H1 (cell line): ENCODE measurements at regions not wholly inside any gene's neighbourhood (a gene's known extent, or its start where the extent isn't known, plus 50 kb on each side); places are given as distances from the start of the nearest gene placed in this dataset.

Experiments used
- CBX5 ChIP-seq: fragments of 300-800, 300-1000 bp; sonication (generic); IDR thresholded peaks from 2 replicates; pipeline ENCODE4 v1.7.1; 2016; ENCODE audit warnings: antibody characterized with exemption, low read length, low read depth
- CHD2 ChIP-seq: IDR thresholded peaks from 2 replicates; pipeline ENCODE4 v1.6.1; 2012; ENCODE audit warnings: low read length, improper control_type of control experiment
- KDM5A ChIP-seq: fragments of 200-600 bp; IDR thresholded peaks from 2 replicates; pipeline ENCODE4 v1.7.1; 2012; ENCODE audit warnings: mild to moderate bottlenecking, low read length, inconsistent platforms, mixed read lengths
- SIN3A ChIP-seq, 2 experiments: IDR thresholded peaks in 1 of 2; conservative IDR thresholded peaks in 1 of 2; 2 replicates each; pipeline ENCODE4 v1.6.1; 2011 to 2012; ENCODE audit warnings: low read length in 2 of 2, improper control_type of control experiment in 1 of 2, low read depth in 1 of 2, mild to moderate bottlenecking in 1 of 2
- ZNF274 ChIP-seq: IDR thresholded peaks from 2 replicates; pipeline ENCODE4 v1.7.0; 2012; ENCODE audit warnings: low read length, borderline replicate concordance; ENCODE audit errors: extremely low read depth
- TF ChIP-seq, protein P1 (sequence below): fragments of 300-600 bp; sonication (generic); IDR thresholded peaks from 2 replicates; pipeline ENCODE4 v1.7.1; 2012; ENCODE audit warnings: low read length, moderate library complexity, mild to moderate bottlenecking, inconsistent platforms; ENCODE audit not compliant: insufficient replicate concordance

GRCh38 chr6:7468382-7469081 lies 72.9 kb upstream of the DSP start (continued):
- TF ChIP-seq KDM5A (no peak), SIN3A (conservative IDR thresholded peaks at IDR 0.05 in 1 of 2, IDR thresholded peaks at IDR 0.05 in 1 of 2; ENCODE audit: low read depth in 1 of 2, low read length in 2 of 2) (no peak), ZNF274 (no peak), CBX5 (no peak), CHD2 (no peak)
- TF ChIP-seq, protein P1, sequence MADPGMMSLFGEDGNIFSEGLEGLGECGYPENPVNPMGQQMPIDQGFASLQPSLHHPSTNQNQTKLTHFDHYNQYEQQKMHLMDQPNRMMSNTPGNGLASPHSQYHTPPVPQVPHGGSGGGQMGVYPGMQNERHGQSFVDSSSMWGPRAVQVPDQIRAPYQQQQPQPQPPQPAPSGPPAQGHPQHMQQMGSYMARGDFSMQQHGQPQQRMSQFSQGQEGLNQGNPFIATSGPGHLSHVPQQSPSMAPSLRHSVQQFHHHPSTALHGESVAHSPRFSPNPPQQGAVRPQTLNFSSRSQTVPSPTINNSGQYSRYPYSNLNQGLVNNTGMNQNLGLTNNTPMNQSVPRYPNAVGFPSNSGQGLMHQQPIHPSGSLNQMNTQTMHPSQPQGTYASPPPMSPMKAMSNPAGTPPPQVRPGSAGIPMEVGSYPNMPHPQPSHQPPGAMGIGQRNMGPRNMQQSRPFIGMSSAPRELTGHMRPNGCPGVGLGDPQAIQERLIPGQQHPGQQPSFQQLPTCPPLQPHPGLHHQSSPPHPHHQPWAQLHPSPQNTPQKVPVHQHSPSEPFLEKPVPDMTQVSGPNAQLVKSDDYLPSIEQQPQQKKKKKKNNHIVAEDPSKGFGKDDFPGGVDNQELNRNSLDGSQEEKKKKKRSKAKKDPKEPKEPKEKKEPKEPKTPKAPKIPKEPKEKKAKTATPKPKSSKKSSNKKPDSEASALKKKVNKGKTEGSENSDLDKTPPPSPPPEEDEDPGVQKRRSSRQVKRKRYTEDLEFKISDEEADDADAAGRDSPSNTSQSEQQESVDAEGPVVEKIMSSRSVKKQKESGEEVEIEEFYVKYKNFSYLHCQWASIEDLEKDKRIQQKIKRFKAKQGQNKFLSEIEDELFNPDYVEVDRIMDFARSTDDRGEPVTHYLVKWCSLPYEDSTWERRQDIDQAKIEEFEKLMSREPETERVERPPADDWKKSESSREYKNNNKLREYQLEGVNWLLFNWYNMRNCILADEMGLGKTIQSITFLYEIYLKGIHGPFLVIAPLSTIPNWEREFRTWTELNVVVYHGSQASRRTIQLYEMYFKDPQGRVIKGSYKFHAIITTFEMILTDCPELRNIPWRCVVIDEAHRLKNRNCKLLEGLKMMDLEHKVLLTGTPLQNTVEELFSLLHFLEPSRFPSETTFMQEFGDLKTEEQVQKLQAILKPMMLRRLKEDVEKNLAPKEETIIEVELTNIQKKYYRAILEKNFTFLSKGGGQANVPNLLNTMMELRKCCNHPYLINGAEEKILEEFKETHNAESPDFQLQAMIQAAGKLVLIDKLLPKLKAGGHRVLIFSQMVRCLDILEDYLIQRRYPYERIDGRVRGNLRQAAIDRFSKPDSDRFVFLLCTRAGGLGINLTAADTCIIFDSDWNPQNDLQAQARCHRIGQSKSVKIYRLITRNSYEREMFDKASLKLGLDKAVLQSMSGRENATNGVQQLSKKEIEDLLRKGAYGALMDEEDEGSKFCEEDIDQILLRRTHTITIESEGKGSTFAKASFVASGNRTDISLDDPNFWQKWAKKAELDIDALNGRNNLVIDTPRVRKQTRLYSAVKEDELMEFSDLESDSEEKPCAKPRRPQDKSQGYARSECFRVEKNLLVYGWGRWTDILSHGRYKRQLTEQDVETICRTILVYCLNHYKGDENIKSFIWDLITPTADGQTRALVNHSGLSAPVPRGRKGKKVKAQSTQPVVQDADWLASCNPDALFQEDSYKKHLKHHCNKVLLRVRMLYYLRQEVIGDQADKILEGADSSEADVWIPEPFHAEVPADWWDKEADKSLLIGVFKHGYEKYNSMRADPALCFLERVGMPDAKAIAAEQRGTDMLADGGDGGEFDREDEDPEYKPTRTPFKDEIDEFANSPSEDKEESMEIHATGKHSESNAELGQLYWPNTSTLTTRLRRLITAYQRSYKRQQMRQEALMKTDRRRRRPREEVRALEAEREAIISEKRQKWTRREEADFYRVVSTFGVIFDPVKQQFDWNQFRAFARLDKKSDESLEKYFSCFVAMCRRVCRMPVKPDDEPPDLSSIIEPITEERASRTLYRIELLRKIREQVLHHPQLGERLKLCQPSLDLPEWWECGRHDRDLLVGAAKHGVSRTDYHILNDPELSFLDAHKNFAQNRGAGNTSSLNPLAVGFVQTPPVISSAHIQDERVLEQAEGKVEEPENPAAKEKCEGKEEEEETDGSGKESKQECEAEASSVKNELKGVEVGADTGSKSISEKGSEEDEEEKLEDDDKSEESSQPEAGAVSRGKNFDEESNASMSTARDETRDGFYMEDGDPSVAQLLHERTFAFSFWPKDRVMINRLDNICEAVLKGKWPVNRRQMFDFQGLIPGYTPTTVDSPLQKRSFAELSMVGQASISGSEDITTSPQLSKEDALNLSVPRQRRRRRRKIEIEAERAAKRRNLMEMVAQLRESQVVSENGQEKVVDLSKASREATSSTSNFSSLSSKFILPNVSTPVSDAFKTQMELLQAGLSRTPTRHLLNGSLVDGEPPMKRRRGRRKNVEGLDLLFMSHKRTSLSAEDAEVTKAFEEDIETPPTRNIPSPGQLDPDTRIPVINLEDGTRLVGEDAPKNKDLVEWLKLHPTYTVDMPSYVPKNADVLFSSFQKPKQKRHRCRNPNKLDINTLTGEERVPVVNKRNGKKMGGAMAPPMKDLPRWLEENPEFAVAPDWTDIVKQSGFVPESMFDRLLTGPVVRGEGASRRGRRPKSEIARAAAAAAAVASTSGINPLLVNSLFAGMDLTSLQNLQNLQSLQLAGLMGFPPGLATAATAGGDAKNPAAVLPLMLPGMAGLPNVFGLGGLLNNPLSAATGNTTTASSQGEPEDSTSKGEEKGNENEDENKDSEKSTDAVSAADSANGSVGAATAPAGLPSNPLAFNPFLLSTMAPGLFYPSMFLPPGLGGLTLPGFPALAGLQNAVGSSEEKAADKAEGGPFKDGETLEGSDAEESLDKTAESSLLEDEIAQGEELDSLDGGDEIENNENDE: no peak
